ENCODE measurements at regions not wholly inside any gene's neighbourhood (a gene's known extent, or its start where the extent isn't known, plus 50 kb on each side); places are given as distances from the start of the nearest gene placed in this dataset.
"Not testable (repeated sequence)": the region's sequence is repeated elsewhere in the genome, so short reads cannot be mapped to it uniquely, and the experiment has no call there.

- no peak for TF ChIP-seq EZH2 (IDR thresholded peaks at IDR 0.05)
- no peak for TF ChIP-seq FOXP2 (optimal IDR thresholded peaks at IDR 0.05; ENCODE audit: control extremely low read depth, extremely low read length, insufficient read depth)
- TF ChIP-seq POLR2AphosphoS5 (IDR thresholded peaks at IDR 0.05; ENCODE audit: borderline replicate concordance, low read depth, low read length), result no peak
- Histone ChIP-seq H3K27ac (no peak overlapping the region), H3K9me3 (ENCODE audit: low read depth, low read length) (peaks cover 6% of the 10 kb centered on the region; the same call in 1 of the 2 replicates), H3K36me3 (ENCODE audit: insufficient read depth, low read length) (no peaks in the 10 kb centered on the region), H3K4me3 (no peak overlapping the region), H3K9ac (ENCODE audit: insufficient read length) (no peak overlapping the region)
- DNase-seq (ENCODE audit: low read depth, low spot score), result no peak
Measured at GRCh38 chr6:131424016-131424415, 149.0 kb upstream of the ARG1 start.

GRCh38 chr6:131424475-131424874 lies 148.6 kb upstream of the ARG1 start:
- Histone ChIP-seq H3K4me3 (no peak overlapping the region), H3K9me3 (ENCODE audit: low read depth, low read length) (peaks cover 6% of the 10 kb centered on the region; the same call in 1 of the 2 replicates), H3K36me3 (ENCODE audit: insufficient read depth, low read length) (no peaks in the 10 kb centered on the region), H3K9ac (ENCODE audit: insufficient read length) (no peak overlapping the region), H3K27ac (no peak overlapping the region)
- TF ChIP-seq POLR2AphosphoS5 (IDR thresholded peaks at IDR 0.05; ENCODE audit: borderline replicate concordance, low read depth, low read length), result no peak
- TF ChIP-seq FOXP2 (optimal IDR thresholded peaks at IDR 0.05; ENCODE audit: control extremely low read depth, extremely low read length, insufficient read depth), result no peak
- TF ChIP-seq EZH2 (IDR thresholded peaks at IDR 0.05), result no peak
- DNase-seq (ENCODE audit: low read depth, low spot score), result no peak

- no peak for DNase-seq (ENCODE audit: low read depth, low spot score)
- no peak overlapping the region for H3K27ac ChIP-seq
- TF ChIP-seq EZH2 (IDR thresholded peaks at IDR 0.05) (no peak), FOXP2 (optimal IDR thresholded peaks at IDR 0.05; ENCODE audit: control extremely low read depth, extremely low read length, insufficient read depth) (no peak), POLR2AphosphoS5 (IDR thresholded peaks at IDR 0.05; ENCODE audit: borderline replicate concordance, low read depth, low read length) (no peak)
- peaks cover 6% of the 10 kb centered on the region; the same call in 1 of the 2 replicates for H3K9me3 ChIP-seq (ENCODE audit: low read depth, low read length)
- H3K36me3 ChIP-seq (ENCODE audit: insufficient read depth, low read length), result no peaks in the 10 kb centered on the region
- H3K4me3 ChIP-seq, result no peak overlapping the region
- no peak overlapping the region for H3K9ac ChIP-seq (ENCODE audit: insufficient read length)
Measured at GRCh38 chr6:131427434-131428058, 145.5 kb upstream of the ARG1 start.

- H3K9me3 ChIP-seq (ENCODE audit: low read depth, low read length), result peaks cover 6% of the 10 kb centered on the region; the same call in 1 of the 2 replicates
- no peak overlapping the region for H3K27ac ChIP-seq
- no peak overlapping the region for H3K4me3 ChIP-seq
- TF ChIP-seq POLR2AphosphoS5 (IDR thresholded peaks at IDR 0.05; ENCODE audit: borderline replicate concordance, low read depth, low read length) (no peak), EZH2 (IDR thresholded peaks at IDR 0.05) (no peak), FOXP2 (optimal IDR thresholded peaks at IDR 0.05; ENCODE audit: control extremely low read depth, extremely low read length, insufficient read depth) (no peak)
- no peaks in the 10 kb centered on the region for H3K36me3 ChIP-seq (ENCODE audit: insufficient read depth, low read length)
- DNase-seq (ENCODE audit: low read depth, low spot score), result no peak
- no peak overlapping the region for H3K9ac ChIP-seq (ENCODE audit: insufficient read length)
Measured at GRCh38 chr6:131430531-131430930, 142.5 kb upstream of the ARG1 start.

- peaks cover 6% of the 10 kb centered on the region; the same call in 1 of the 2 replicates for H3K9me3 ChIP-seq (ENCODE audit: low read depth, low read length)
- no peaks in the 10 kb centered on the region for H3K36me3 ChIP-seq (ENCODE audit: insufficient read depth, low read length)
- no peak for DNase-seq (ENCODE audit: low read depth, low spot score)
- TF ChIP-seq FOXP2 (optimal IDR thresholded peaks at IDR 0.05; ENCODE audit: control extremely low read depth, extremely low read length, insufficient read depth), result no peak
- no peak for TF ChIP-seq EZH2 (IDR thresholded peaks at IDR 0.05)
- no peak for TF ChIP-seq POLR2AphosphoS5 (IDR thresholded peaks at IDR 0.05; ENCODE audit: borderline replicate concordance, low read depth, low read length)
- no peak overlapping the region for H3K27ac ChIP-seq
- H3K9ac ChIP-seq (ENCODE audit: insufficient read length), result no peak overlapping the region
- no peak overlapping the region for H3K4me3 ChIP-seq
Measured at GRCh38 chr6:131431718-131432117, 141.3 kb upstream of the ARG1 start.

- Histone ChIP-seq H3K36me3 (ENCODE audit: insufficient read depth, low read length) (no peaks in the 10 kb centered on the region), H3K27ac (no peak overlapping the region), H3K9me3 (ENCODE audit: low read depth, low read length) (no peaks in the 10 kb centered on the region), H3K4me3 (no peak overlapping the region), H3K9ac (ENCODE audit: insufficient read length) (no peak overlapping the region)
- TF ChIP-seq FOXP2 (optimal IDR thresholded peaks at IDR 0.05; ENCODE audit: control extremely low read depth, extremely low read length, insufficient read depth), result no peak
- TF ChIP-seq POLR2AphosphoS5 (IDR thresholded peaks at IDR 0.05; ENCODE audit: borderline replicate concordance, low read depth, low read length), result no peak
- no peak for TF ChIP-seq EZH2 (IDR thresholded peaks at IDR 0.05)
- no peak for DNase-seq (ENCODE audit: low read depth, low spot score)
Measured at GRCh38 chr6:131433927-131434326, 139.1 kb upstream of the ARG1 start.

GRCh38 chr6:131436358-131436757 lies 136.7 kb upstream of the ARG1 start:
- TF ChIP-seq POLR2AphosphoS5 (IDR thresholded peaks at IDR 0.05; ENCODE audit: borderline replicate concordance, low read depth, low read length), result no peak
- TF ChIP-seq FOXP2 (optimal IDR thresholded peaks at IDR 0.05; ENCODE audit: control extremely low read depth, extremely low read length, insufficient read depth), result no peak
- no peak for TF ChIP-seq EZH2 (IDR thresholded peaks at IDR 0.05)
- H3K9ac ChIP-seq (ENCODE audit: insufficient read length), result no peak overlapping the region

GRCh38 chr6:131443014-131443413 lies 130.0 kb upstream of the ARG1 start:
- DNase-seq (ENCODE audit: low read depth, low spot score), result no peak
- H3K27ac ChIP-seq, result no peak overlapping the region
- no peak overlapping the region for H3K9ac ChIP-seq (ENCODE audit: insufficient read length)
- no peak overlapping the region for H3K4me3 ChIP-seq
- H3K36me3 ChIP-seq (ENCODE audit: insufficient read depth, low read length), result no peaks in the 10 kb centered on the region
- TF ChIP-seq POLR2AphosphoS5 (IDR thresholded peaks at IDR 0.05; ENCODE audit: borderline replicate concordance, low read depth, low read length) (no peak), FOXP2 (optimal IDR thresholded peaks at IDR 0.05; ENCODE audit: control extremely low read depth, extremely low read length, insufficient read depth) (no peak), EZH2 (IDR thresholded peaks at IDR 0.05) (no peak)
- H3K9me3 ChIP-seq (ENCODE audit: low read depth, low read length), result no peaks in the 10 kb centered on the region

More at GRCh38 chr6:131436358-131436757, 136.7 kb upstream of the ARG1 start:
- no peaks in the 10 kb centered on the region for H3K36me3 ChIP-seq (ENCODE audit: insufficient read depth, low read length)
- no peak for DNase-seq (ENCODE audit: low read depth, low spot score)
- H3K9me3 ChIP-seq (ENCODE audit: low read depth, low read length), result no peaks in the 10 kb centered on the region
- no peak overlapping the region for H3K4me3 ChIP-seq
- H3K27ac ChIP-seq, result no peak overlapping the region

GRCh38 chr6:131443514-131443913 lies 129.5 kb upstream of the ARG1 start:
- no peak for DNase-seq (ENCODE audit: low read depth, low spot score)
- H3K36me3 ChIP-seq (ENCODE audit: insufficient read depth, low read length), result no peaks in the 10 kb centered on the region
- no peak overlapping the region for H3K9ac ChIP-seq (ENCODE audit: insufficient read length)
- TF ChIP-seq POLR2AphosphoS5 (IDR thresholded peaks at IDR 0.05; ENCODE audit: borderline replicate concordance, low read depth, low read length) (no peak), EZH2 (IDR thresholded peaks at IDR 0.05) (no peak), FOXP2 (optimal IDR thresholded peaks at IDR 0.05; ENCODE audit: control extremely low read depth, extremely low read length, insufficient read depth) (no peak)
- H3K9me3 ChIP-seq (ENCODE audit: low read depth, low read length), result no peaks in the 10 kb centered on the region
- H3K4me3 ChIP-seq, result no peak overlapping the region
- no peak overlapping the region for H3K27ac ChIP-seq

- H3K9ac ChIP-seq (ENCODE audit: insufficient read length); H3K9me3 ChIP-seq (ENCODE audit: low read depth, low read length); DNase-seq (ENCODE audit: low read depth, low spot score); H3K36me3 ChIP-seq (ENCODE audit: insufficient read depth, low read length); H3K27ac ChIP-seq; H3K4me3 ChIP-seq: not testable (repeated sequence)
Measured at GRCh38 chr6:131445356-131445755, 127.7 kb upstream of the ARG1 start.
